ENCODE measurements at regions not wholly inside any gene's neighbourhood (a gene's known extent, or its start where the extent isn't known, plus 50 kb on each side); places are given as distances from the start of the nearest gene placed in this dataset.

DNA sequence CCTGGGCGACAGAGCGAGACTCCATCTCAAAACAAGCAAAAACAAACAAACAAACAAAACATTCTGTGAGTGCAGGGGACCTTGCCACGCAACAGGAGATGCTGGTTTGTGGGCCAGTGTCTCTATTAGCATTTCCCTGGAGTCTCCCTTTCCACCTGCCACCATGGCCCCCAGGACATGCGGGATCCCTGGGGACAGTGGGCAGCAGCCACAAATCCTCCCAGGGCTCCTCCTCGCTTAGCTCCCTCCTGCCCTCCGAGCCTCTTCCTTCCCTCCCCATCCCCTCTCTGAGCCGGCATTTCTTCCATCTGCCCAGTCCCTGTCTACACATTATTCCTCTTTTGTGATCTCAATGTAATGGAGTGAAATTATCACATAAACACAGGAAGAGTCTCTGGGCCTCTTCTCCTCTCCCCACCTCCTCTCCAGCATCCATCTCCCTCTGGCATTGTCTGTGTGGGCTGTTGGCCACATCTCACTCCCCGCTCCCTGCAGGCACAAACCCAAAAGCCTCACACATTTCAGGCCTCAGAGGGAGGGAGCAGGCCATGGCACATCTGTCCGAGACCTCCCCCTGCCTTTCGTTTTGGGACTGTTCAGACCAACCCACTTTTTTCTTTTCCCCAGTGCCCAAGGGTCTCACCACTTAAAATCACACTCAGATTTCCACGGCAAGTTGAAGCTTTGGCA, 144.3 kb downstream of the MIS18A start:
- no peaks in the 10 kb centered on the region for H3K79me2 ChIP-seq (ENCODE audit: insufficient read depth, low read length)
- TF ChIP-seq CTCF (conservative IDR thresholded peaks at IDR 0.05), result no peak
- no peak overlapping the region for H3T11ph ChIP-seq (ENCODE audit: low read length)
- H3K27me3 ChIP-seq (ENCODE audit: insufficient read depth, low read length), result no peaks in the 10 kb centered on the region
- no peak overlapping the region for H2BK5ac ChIP-seq (ENCODE audit: insufficient read length, low read length)
- H2BK15ac ChIP-seq (ENCODE audit: low read depth, low read length), result no peak overlapping the region
- H3K4me1 ChIP-seq (ENCODE audit: insufficient read depth, low read length), result no peaks in the 10 kb centered on the region
- peaks cover 4 to 10% of the 10 kb centered on the region in 2 experiments for H3K4me1 Mint-ChIP-seq
- no peak overlapping the region for H4K5ac ChIP-seq (ENCODE audit: insufficient read length, low read depth, low read length)
- H3K23me2 ChIP-seq (ENCODE audit: insufficient read length, low read depth, low read length, poor library complexity, severe bottlenecking), result no peaks in the 10 kb centered on the region
- H2BK20ac ChIP-seq (ENCODE audit: low read depth, low read length, poor library complexity, severe bottlenecking), result no peak overlapping the region
- no peaks in the 10 kb centered on the region; the same call in none of the 2 replicates for H3K27me3 Mint-ChIP-seq (ENCODE audit: low read depth)
- H3K14ac ChIP-seq (ENCODE audit: insufficient read depth, low read length), result no peak overlapping the region
- no peak overlapping the region for H3K4me3 Mint-ChIP-seq
- H3K79me1 ChIP-seq (ENCODE audit: insufficient read depth, low read depth, low read length, poor library complexity, severe bottlenecking), result no peaks in the 10 kb centered on the region
- no peak overlapping the region for H4K91ac ChIP-seq (ENCODE audit: insufficient read length, low read depth, low read length)
- H3K27ac ChIP-seq (ENCODE audit: insufficient read length, low read depth, low read length), result no peak overlapping the region
- H3K18ac ChIP-seq (ENCODE audit: insufficient read length, low read depth, low read length), result no peak overlapping the region
- no peak overlapping the region for H3K9ac ChIP-seq (ENCODE audit: extremely low read depth, insufficient read length, low read length)
- no peak overlapping the region for H2BK120ac ChIP-seq (ENCODE audit: low read depth, low read length, poor library complexity, severe bottlenecking)
- no peak overlapping the region for H2BK12ac ChIP-seq (ENCODE audit: insufficient read length, low read depth, low read length)
- no peaks in the 10 kb centered on the region for H4K20me1 ChIP-seq (ENCODE audit: control insufficient read depth, insufficient read depth, insufficient read length)
- H2AFZ ChIP-seq (ENCODE audit: low read length), result no peak overlapping the region
- H3K9me3 ChIP-seq (ENCODE audit: control insufficient read depth, low read depth, low read length), result no peaks in the 10 kb centered on the region
- H3K4ac ChIP-seq (ENCODE audit: low read depth, low read length), result no peak overlapping the region
- H3K9me3 Mint-ChIP-seq, result peaks cover 0 to 9% of the 10 kb centered on the region in 2 experiments; a peak in 2 of 5 replicates
- H3K27ac Mint-ChIP-seq, result peak overlapping the region in 1 of 3 experiments; percentile 42; a peak in 1 of 7 replicates
- H3K36me3 Mint-ChIP-seq (ENCODE audit: insufficient read depth in 1 of 3, low read depth in 3 of 3), result peaks cover 0 to 4% (median 0%) of the 10 kb centered on the region in 3 experiments; a peak in 2 of 7 replicates
- no peak overlapping the region for H3K23ac ChIP-seq (ENCODE audit: insufficient read length, low read depth, low read length)
- no CpG with 5 or more reads among the region's 11 CpGs for WGBS (ENCODE audit: extremely low coverage, insufficient read length, low lambda C conversion rate)
- DNase-seq, result peak; percentile 24
- no peak overlapping the region for H3K56ac ChIP-seq (ENCODE audit: insufficient read length, low read depth, low read length)
- H3K4me2 ChIP-seq (ENCODE audit: insufficient read depth, insufficient read length, low read length), result no peak overlapping the region
- H4K8ac ChIP-seq (replicated peaks; ENCODE audit: insufficient read length, low read depth, low read length), result no peak overlapping the region
- H2AK5ac ChIP-seq (ENCODE audit: insufficient read length, low read length), result no peak overlapping the region
